Osteocyte (in vitro differentiated cells): ENCODE measurements at regions not wholly inside any gene's neighbourhood (a gene's known extent, or its start where the extent isn't known, plus 50 kb on each side); places are given as distances from the start of the nearest gene placed in this dataset.

Experiments
- DNase-seq: peaks from one replicate; pipeline ENCODE4 v3.0.0; 2021; ENCODE audit warnings: mixed read lengths; ENCODE audit not compliant: unreplicated experiment; ENCODE audit errors: extremely low spot score
- H3K27ac Mint-ChIP-seq: one replicate; pipeline ENCODE4 v1.8.0; 2021; ENCODE audit warnings: mild to moderate bottlenecking, mixed read lengths; ENCODE audit not compliant: unreplicated experiment
- H3K27me3 Mint-ChIP-seq: one replicate; pipeline ENCODE4 v1.8.0; 2021; ENCODE audit warnings: mixed read lengths; ENCODE audit not compliant: unreplicated experiment
- H3K36me3 Mint-ChIP-seq: one replicate; pipeline ENCODE4 v1.8.0; 2021; ENCODE audit warnings: mixed read lengths; ENCODE audit not compliant: unreplicated experiment
- H3K4me1 Mint-ChIP-seq: one replicate; pipeline ENCODE4 v1.8.0; 2021; ENCODE audit warnings: mixed read lengths; ENCODE audit not compliant: unreplicated experiment
- H3K4me3 Mint-ChIP-seq: one replicate; pipeline ENCODE4 v1.8.0; 2021; ENCODE audit warnings: mild to moderate bottlenecking, moderate library complexity, mixed read lengths; ENCODE audit not compliant: unreplicated experiment
- H3K9me3 Mint-ChIP-seq: one replicate; pipeline ENCODE4 v1.8.0; 2021; ENCODE audit warnings: mixed read lengths; ENCODE audit not compliant: unreplicated experiment
- CTCF ChIP-seq: fragments of 200-600 bp; sonication (generic); IDR thresholded peaks from 2 replicates; pipeline ENCODE4 v1.5.0; 2021; ENCODE audit warnings: antibody characterized with exemption, mild to moderate bottlenecking, moderate library complexity

DNA sequence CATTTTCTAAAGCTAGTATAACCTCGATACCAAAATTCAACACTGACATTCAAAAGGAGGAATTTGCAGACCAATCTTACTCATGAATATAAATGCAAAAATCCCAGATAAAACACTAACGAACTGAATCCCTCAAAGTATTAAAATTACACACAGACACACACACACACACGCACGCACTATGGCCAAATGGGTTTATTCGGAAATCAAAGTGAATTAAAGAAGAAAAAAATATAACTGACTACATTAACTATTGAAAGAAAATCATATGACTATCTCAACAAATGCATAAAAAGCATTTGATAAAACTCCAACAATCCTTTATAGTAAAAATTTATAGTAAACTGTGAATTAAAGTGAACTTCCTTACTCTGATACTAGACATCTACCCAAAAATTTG, 97.9 kb upstream of the HNRNPA3 start:
- Mint-ChIP-seq H3K4me3 (no peak overlapping the region), H3K36me3 (no peaks in the 10 kb centered on the region), H3K4me1 (no peaks in the 10 kb centered on the region), H3K9me3 (no peaks in the 10 kb centered on the region), H3K27me3 (peaks cover 38% of the 10 kb centered on the region), H3K27ac (no peak overlapping the region)
- no peak for TF ChIP-seq CTCF
- DNase-seq = no peak

DNA sequence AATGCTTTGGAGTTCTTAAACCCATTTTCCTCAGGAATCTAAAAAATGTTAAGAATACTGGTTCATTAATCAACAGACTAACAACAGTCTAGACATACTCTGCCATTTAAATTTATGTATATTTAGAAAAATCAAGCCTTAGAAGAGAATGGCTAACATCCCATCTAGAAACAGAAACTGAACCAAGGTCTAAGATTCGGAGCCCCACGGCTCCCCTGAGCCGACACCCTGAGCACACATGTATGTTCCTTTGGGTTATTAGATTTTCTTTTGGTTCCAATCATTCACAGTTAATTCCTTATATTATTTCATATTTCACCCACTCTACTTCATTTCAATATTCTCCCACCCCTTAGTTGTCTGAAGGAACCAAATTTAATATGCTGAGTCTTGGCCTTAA, 94.8 kb upstream of the HNRNPA3 start:
- Mint-ChIP-seq H3K27ac (no peak overlapping the region), H3K4me3 (no peak overlapping the region), H3K4me1 (no peaks in the 10 kb centered on the region), H3K36me3 (no peaks in the 10 kb centered on the region), H3K27me3 (peaks cover 46% of the 10 kb centered on the region), H3K9me3 (no peaks in the 10 kb centered on the region)
- DNase-seq = no peak
- TF ChIP-seq CTCF = no peak

DNA sequence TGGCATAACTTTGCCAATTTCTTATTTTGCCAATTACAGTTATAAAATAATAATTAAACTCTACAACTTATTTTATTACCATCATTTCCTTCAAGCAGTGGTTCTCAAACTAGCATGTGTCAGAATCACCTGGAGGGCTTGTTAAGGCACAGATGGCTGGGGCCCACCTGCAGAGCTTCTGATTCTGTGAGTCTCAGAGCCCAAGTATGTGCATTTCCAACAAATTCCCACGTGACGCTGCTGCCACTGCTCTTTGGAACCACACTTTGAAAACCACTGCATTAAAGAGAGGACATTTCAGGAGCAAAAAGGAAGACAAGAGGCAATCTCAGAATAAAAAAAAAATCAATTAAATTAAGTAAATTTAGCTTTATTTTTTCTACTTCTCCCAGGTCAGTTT, 94.0 kb upstream of the HNRNPA3 start:
- no peak overlapping the region for H3K4me3 Mint-ChIP-seq
- no peaks in the 10 kb centered on the region for H3K4me1 Mint-ChIP-seq
- no peaks in the 10 kb centered on the region for H3K36me3 Mint-ChIP-seq
- DNase-seq = no peak
- no peak overlapping the region for H3K27ac Mint-ChIP-seq
- no peak for TF ChIP-seq CTCF
- H3K9me3 Mint-ChIP-seq = no peaks in the 10 kb centered on the region
- H3K27me3 Mint-ChIP-seq = peaks cover 48% of the 10 kb centered on the region

DNA sequence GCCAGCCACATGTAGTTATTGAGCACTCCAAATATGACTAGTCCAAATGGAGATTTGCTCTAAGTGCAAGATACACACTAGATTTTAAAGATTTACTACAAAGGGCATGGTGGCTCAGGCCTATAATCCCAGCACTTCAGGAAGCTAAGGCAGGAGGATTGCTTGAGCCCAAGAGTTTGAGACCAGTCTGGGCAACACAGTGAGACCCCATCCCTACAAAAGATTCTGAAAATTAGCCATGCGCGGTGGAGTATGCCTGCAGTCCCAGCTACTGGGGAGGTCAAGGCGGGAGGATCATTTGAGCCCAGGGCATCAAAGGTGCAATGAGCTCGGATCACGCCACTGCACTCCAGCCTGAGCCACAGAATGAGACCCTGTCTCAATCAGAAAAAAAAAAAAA, 93.5 kb upstream of the HNRNPA3 start:
- no peaks in the 10 kb centered on the region for H3K36me3 Mint-ChIP-seq

DNA sequence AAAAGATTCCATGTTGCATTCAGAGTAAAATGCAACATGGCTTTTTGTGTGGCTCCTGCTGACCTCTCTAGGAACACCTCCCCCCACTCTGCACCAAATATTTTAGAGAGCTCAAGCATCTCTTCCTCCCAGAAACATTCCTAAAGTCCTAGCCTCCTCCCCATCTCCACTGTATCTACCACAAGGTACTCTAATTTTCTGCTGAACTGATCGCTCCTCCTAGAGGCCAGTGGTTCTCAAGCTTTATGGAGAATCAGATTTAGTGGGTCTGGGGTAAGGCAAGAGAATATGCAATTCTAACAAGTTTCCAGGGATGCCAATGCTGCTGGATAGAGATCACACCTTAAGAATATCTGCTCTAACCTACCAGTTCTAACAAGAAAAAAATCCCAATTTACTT, 89.5 kb upstream of the HNRNPA3 start:
- no peak overlapping the region for H3K4me3 Mint-ChIP-seq
- H3K9me3 Mint-ChIP-seq = no peaks in the 10 kb centered on the region
- no peak for DNase-seq
- no peak for TF ChIP-seq CTCF
- no peak overlapping the region for H3K27ac Mint-ChIP-seq
- peaks cover 32% of the 10 kb centered on the region for H3K27me3 Mint-ChIP-seq
- H3K4me1 Mint-ChIP-seq = no peaks in the 10 kb centered on the region
- no peaks in the 10 kb centered on the region for H3K36me3 Mint-ChIP-seq

More for the DNA sequence above, 93.5 kb upstream of the HNRNPA3 start:
- no peak overlapping the region for H3K4me3 Mint-ChIP-seq
- peaks cover 44% of the 10 kb centered on the region for H3K27me3 Mint-ChIP-seq
- DNase-seq = no peak
- TF ChIP-seq CTCF = no peak
- H3K9me3 Mint-ChIP-seq = no peaks in the 10 kb centered on the region
- H3K4me1 Mint-ChIP-seq = no peaks in the 10 kb centered on the region
- no peak overlapping the region for H3K27ac Mint-ChIP-seq
